Transverse colon (tissue), 4 donors: ENCODE measurements at regions not wholly inside any gene's neighbourhood (a gene's known extent, or its start where the extent isn't known, plus 50 kb on each side); places are given as distances from the start of the nearest gene placed in this dataset.

ENCODE experiments used
- CTCF ChIP-seq, 5 experiments: fragments of 200-600 bp in 3 of 5; fragments of 450-650 bp in 2 of 5; sonication (generic) in 3 of 5; IDR thresholded peaks; 1 replicate in 2 of 5; 2 replicates in 3 of 5; pipeline ENCODE4 v1.5.1; 2016 to 2017; ENCODE audit warnings: antibody characterized with exemption in 5 of 5, inconsistent platforms in 3 of 5, mild to moderate bottlenecking in 2 of 5, moderate library complexity in 1 of 5
- EP300 ChIP-seq: sonication (generic); formaldehyde crosslinking; IDR thresholded peaks from one replicate; pipeline ENCODE4 v1.6.1; 2017; ENCODE audit warnings: antibody characterized with exemption, low read depth
- POLR2A ChIP-seq: fragments of 450-650 bp; IDR thresholded peaks from one replicate; pipeline ENCODE4 v1.6.1; 2016; ENCODE audit warnings: antibody characterized with exemption, mild to moderate bottlenecking, moderate library complexity
- POLR2AphosphoS5 ChIP-seq, 3 donors: sonication (generic); formaldehyde crosslinking; IDR thresholded peaks; one replicate each; pipeline ENCODE4 v1.6.1; 2016; ENCODE audit warnings: antibody characterized with exemption in 3 of 3

- TF ChIP-seq CTCF (IDR thresholded peaks at IDR 0.05) (no peak), POLR2A (no peak), POLR2AphosphoS5 (IDR thresholded peaks at IDR 0.05) (no peak), EP300 (no peak)
Measured at GRCh38 chr2:104658144-104658835, 195.6 kb upstream of the POU3F3 start.
